ENCODE measurements at regions not wholly inside any gene's neighbourhood (a gene's known extent, or its start where the extent isn't known, plus 50 kb on each side); places are given as distances from the start of the nearest gene placed in this dataset.

DNA sequence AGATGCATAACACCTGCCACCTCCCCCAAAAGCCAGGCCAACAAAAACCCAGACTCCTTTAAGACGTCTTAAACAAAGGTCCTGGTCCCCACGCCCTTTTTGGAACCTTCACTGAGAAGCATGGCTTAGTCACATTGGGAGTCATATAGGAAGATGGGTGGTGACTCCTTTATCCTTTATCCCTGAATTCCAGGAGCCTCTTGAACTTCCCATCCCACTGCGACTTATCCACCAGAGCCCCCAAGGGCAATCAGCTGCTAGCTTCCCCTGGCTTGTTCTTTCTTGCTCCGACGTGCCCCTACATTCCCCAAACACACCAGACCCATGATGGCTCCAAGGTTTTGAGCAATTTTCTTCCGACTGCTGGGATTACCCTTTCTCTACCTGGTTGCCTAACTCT lies 567.0 kb upstream of the CADM1 start:
- no peak for DNase-seq (ENCODE audit: low spot score)
- Mint-ChIP-seq H3K36me3 (ENCODE audit: low read depth, unreplicated experiment) (no peaks in the 10 kb centered on the region), H3K9me3 (ENCODE audit: unreplicated experiment) (no peaks in the 10 kb centered on the region), H3K4me3 (ENCODE audit: unreplicated experiment) (no peak overlapping the region), H3K27me3 (ENCODE audit: unreplicated experiment) (peaks cover 4% of the 10 kb centered on the region), H3K27ac (ENCODE audit: unreplicated experiment) (no peak overlapping the region), H3K4me1 (ENCODE audit: unreplicated experiment) (peaks cover 9% of the 10 kb centered on the region)
- TF ChIP-seq, protein P1, sequence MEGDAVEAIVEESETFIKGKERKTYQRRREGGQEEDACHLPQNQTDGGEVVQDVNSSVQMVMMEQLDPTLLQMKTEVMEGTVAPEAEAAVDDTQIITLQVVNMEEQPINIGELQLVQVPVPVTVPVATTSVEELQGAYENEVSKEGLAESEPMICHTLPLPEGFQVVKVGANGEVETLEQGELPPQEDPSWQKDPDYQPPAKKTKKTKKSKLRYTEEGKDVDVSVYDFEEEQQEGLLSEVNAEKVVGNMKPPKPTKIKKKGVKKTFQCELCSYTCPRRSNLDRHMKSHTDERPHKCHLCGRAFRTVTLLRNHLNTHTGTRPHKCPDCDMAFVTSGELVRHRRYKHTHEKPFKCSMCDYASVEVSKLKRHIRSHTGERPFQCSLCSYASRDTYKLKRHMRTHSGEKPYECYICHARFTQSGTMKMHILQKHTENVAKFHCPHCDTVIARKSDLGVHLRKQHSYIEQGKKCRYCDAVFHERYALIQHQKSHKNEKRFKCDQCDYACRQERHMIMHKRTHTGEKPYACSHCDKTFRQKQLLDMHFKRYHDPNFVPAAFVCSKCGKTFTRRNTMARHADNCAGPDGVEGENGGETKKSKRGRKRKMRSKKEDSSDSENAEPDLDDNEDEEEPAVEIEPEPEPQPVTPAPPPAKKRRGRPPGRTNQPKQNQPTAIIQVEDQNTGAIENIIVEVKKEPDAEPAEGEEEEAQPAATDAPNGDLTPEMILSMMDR (IDR thresholded peaks at IDR 0.05; ENCODE audit: unreplicated experiment) = no peak

DNA sequence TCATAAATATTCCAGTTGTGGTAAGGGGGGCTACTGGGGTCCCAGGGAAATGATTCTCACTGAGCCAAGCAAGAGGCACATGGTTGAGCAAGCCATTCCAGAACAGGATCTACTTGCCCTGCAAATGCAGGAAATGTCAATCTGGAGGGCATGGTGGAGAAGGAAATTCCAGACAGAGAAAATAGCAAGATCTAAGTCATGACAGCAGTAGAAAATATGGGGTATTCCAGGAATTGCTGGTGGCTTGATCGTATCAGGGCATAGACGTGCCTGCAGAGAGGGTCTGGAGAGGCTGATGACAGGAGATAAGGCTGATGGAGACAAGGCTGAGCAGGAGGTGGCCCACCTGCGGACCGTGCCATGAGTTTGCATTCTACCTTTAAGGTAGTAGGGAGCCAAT lies 566.3 kb upstream of the CADM1 start:
- Mint-ChIP-seq H3K36me3 (ENCODE audit: low read depth, unreplicated experiment) (no peaks in the 10 kb centered on the region), H3K27ac (ENCODE audit: unreplicated experiment) (no peak overlapping the region), H3K9me3 (ENCODE audit: unreplicated experiment) (no peaks in the 10 kb centered on the region)

DNA sequence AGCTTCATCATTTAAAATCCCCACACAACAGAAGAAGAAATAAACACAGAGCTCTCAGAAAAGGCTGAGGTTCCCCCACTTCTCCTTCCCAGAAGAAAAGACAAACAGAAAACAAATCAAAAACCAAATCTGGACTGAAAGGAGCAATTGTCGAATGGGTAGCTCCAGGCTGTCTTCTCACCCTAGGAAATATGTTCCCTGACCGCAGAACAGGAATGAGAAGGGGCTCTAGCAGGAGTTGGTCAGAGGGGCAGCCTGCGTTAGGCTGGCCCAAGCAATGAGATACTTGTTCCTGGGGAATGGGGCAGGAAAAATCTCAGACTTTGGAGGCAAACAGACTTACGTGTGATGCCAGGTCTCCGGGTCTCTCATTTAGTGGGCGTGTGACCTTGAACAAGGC lies 562.6 kb upstream of the CADM1 start:
- TF ChIP-seq, protein P1 (IDR thresholded peaks at IDR 0.05; ENCODE audit: unreplicated experiment) = no peak
- no peaks in the 10 kb centered on the region for H3K36me3 Mint-ChIP-seq (ENCODE audit: low read depth, unreplicated experiment)
- DNase-seq (ENCODE audit: low spot score) = no peak
- no peaks in the 10 kb centered on the region for H3K9me3 Mint-ChIP-seq (ENCODE audit: unreplicated experiment)
- H3K27ac Mint-ChIP-seq (ENCODE audit: unreplicated experiment) = no peak overlapping the region
- peaks cover 17% of the 10 kb centered on the region for H3K4me1 Mint-ChIP-seq (ENCODE audit: unreplicated experiment)
- H3K27me3 Mint-ChIP-seq (ENCODE audit: unreplicated experiment) = peaks cover 5% of the 10 kb centered on the region
- no peak overlapping the region for H3K4me3 Mint-ChIP-seq (ENCODE audit: unreplicated experiment)

More for the DNA sequence above, 566.3 kb upstream of the CADM1 start:
- TF ChIP-seq, protein P1 (IDR thresholded peaks at IDR 0.05; ENCODE audit: unreplicated experiment) = no peak
- peaks cover 9% of the 10 kb centered on the region for H3K4me1 Mint-ChIP-seq (ENCODE audit: unreplicated experiment)
- no peak overlapping the region for H3K4me3 Mint-ChIP-seq (ENCODE audit: unreplicated experiment)
- DNase-seq (ENCODE audit: low spot score) = no peak
- peaks cover 4% of the 10 kb centered on the region for H3K27me3 Mint-ChIP-seq (ENCODE audit: unreplicated experiment)

DNA sequence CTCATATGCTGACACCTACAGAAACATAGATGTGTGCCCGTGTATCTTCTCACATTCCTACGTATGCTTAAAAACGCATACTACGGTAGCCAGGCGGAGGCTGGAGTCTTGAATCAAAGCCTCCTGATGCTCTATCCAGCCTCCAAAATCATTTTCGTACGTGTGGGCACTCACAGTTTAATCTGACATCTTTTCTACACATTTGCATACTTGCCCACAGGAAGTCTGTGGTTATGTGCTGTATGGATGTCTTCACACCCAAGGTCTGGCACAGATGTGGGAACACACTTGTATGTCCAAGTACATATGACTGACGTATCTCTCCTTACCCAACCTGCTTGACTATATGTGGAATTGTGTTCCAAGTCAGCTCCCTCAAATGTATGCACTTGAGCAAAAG lies 561.8 kb upstream of the CADM1 start:
- H3K27ac Mint-ChIP-seq (ENCODE audit: unreplicated experiment) = no peak overlapping the region
- no peak overlapping the region for H3K4me3 Mint-ChIP-seq (ENCODE audit: unreplicated experiment)
- no peak for DNase-seq (ENCODE audit: low spot score)
- H3K4me1 Mint-ChIP-seq (ENCODE audit: unreplicated experiment) = peaks cover 21% of the 10 kb centered on the region
- H3K27me3 Mint-ChIP-seq (ENCODE audit: unreplicated experiment) = peaks cover 5% of the 10 kb centered on the region
- no peaks in the 10 kb centered on the region for H3K9me3 Mint-ChIP-seq (ENCODE audit: unreplicated experiment)
- H3K36me3 Mint-ChIP-seq (ENCODE audit: low read depth, unreplicated experiment) = no peaks in the 10 kb centered on the region
- TF ChIP-seq, protein P1 (IDR thresholded peaks at IDR 0.05; ENCODE audit: unreplicated experiment) = no peak

DNA sequence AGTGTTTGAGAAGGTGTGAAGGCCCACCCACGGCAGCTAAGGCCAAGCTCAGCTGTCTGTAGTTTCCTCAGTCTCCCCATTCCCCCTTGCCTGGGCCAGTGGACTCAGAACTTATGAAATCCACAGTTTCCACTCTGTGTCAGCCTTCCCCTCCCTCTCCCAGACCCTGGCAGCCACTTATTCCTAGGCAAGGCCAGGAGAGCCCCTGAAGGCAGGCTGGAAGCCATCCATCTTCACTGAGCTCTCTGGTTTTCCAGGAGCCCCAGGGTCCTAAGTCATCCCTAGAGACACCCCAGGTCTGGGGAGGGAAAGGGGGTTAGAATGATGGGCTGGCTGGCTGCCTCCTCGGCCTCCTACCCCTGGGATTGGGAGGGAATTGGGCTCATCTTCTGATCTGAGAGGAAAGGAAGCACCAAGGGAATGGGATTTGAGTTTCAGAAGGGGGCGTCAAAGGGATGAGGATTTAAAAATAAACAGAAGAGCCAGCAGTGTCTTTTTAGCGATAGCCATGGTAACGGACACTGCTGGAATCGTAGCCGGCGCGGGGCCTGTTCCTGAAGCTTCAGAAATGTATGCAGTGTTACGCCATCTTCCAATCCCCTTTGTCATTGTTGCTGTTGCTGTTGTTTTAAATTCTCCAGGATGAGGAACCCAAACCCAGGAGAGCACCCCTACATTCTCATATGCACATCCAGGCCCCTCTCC lies 561.1 kb upstream of the CADM1 start:
- no peak for DNase-seq (ENCODE audit: low spot score)
- no peak overlapping the region for H3K27ac Mint-ChIP-seq (ENCODE audit: unreplicated experiment)
- H3K9me3 Mint-ChIP-seq (ENCODE audit: unreplicated experiment) = no peaks in the 10 kb centered on the region
- H3K27me3 Mint-ChIP-seq (ENCODE audit: unreplicated experiment) = peaks cover 5% of the 10 kb centered on the region
- TF ChIP-seq, protein P1 (IDR thresholded peaks at IDR 0.05; ENCODE audit: unreplicated experiment) = no peak
- H3K4me3 Mint-ChIP-seq (ENCODE audit: unreplicated experiment) = no peak overlapping the region
- peaks cover 18% of the 10 kb centered on the region for H3K4me1 Mint-ChIP-seq (ENCODE audit: unreplicated experiment)
- H3K36me3 Mint-ChIP-seq (ENCODE audit: low read depth, unreplicated experiment) = no peaks in the 10 kb centered on the region

All from endothelial cell (in vitro differentiated cells).